HG03103 (cell line): ENCODE measurements at regions not wholly inside any gene's neighbourhood (a gene's known extent, or its start where the extent isn't known, plus 50 kb on each side); places are given as distances from the start of the nearest gene placed in this dataset.

Source experiments
- ATAC-seq: cut with Tn5 transposase; IDR thresholded peaks from one replicate; pipeline ENCODE4 v1.9.1; 2021; ENCODE audit warnings: low read depth; ENCODE audit not compliant: unreplicated experiment

- no peak for ATAC-seq
Measured at GRCh38 chr2:220240641-220241040, 613.2 kb downstream of the SLC4A3 start.

- no peak for ATAC-seq
Measured at GRCh38 chr2:220241423-220241822, 614.0 kb downstream of the SLC4A3 start.

GRCh38 chr2:220243571-220243970 lies 616.1 kb downstream of the SLC4A3 start:
- no peak for ATAC-seq

GRCh38 chr2:220246386-220246785 lies 619.0 kb downstream of the SLC4A3 start:
- no peak for ATAC-seq

- ATAC-seq, result no peak
Measured at GRCh38 chr2:220247588-220248350, 620.3 kb downstream of the SLC4A3 start.

GRCh38 chr2:220259662-220260061 lies 632.2 kb downstream of the SLC4A3 start:
- no peak for ATAC-seq

GRCh38 chr2:220263300-220263699 lies 635.9 kb downstream of the SLC4A3 start:
- no peak for ATAC-seq

- no peak for ATAC-seq
Measured at GRCh38 chr2:220269367-220269766, 641.9 kb downstream of the SLC4A3 start.

GRCh38 chr2:220270481-220271070 lies 643.1 kb downstream of the SLC4A3 start:
- ATAC-seq, result no peak

- ATAC-seq, result no peak
Measured at GRCh38 chr2:220272656-220273055, 645.2 kb downstream of the SLC4A3 start.

GRCh38 chr2:220273082-220273481 lies 645.7 kb downstream of the SLC4A3 start:
- no peak for ATAC-seq

- no peak for ATAC-seq
Measured at GRCh38 chr2:220275454-220275853, 648.0 kb downstream of the SLC4A3 start.

GRCh38 chr2:220276741-220277444 lies 649.5 kb downstream of the SLC4A3 start:
- ATAC-seq, result no peak

GRCh38 chr2:220277445-220277975 lies 650.1 kb downstream of the SLC4A3 start:
- no peak for ATAC-seq

- no peak for ATAC-seq
Measured at GRCh38 chr2:220278022-220278421, 650.6 kb downstream of the SLC4A3 start.

GRCh38 chr2:220279372-220279771 lies 651.9 kb downstream of the SLC4A3 start:
- no peak for ATAC-seq

- no peak for ATAC-seq
Measured at GRCh38 chr2:220279840-220280239, 652.4 kb downstream of the SLC4A3 start.

GRCh38 chr2:220280736-220281135 lies 653.3 kb downstream of the SLC4A3 start:
- no peak for ATAC-seq

- ATAC-seq, result no peak
Measured at GRCh38 chr2:220281771-220282170, 654.3 kb downstream of the SLC4A3 start.

- ATAC-seq, result no peak
Measured at GRCh38 chr2:220282236-220282635, 654.8 kb downstream of the SLC4A3 start.

GRCh38 chr2:220293966-220294365 lies 666.5 kb downstream of the SLC4A3 start:
- no peak for ATAC-seq
